Trophoblast cell (in vitro differentiated cells and primary cell): ENCODE measurements at regions not wholly inside any gene's neighbourhood (a gene's known extent, or its start where the extent isn't known, plus 50 kb on each side); places are given as distances from the start of the nearest gene placed in this dataset.

ENCODE experiments used
- DNase-seq, 2 donors: peaks; one replicate each; pipeline ENCODE4 v3.0.0-alpha.2; 2016
- H2AFZ ChIP-seq: 2 replicates; pipeline ENCODE4 v1.6.1; 2013; ENCODE audit warnings: low read length, moderate library complexity, mild to moderate bottlenecking; ENCODE audit not compliant: insufficient read depth, poor library complexity
- H2AK5ac ChIP-seq: 2 replicates; pipeline ENCODE4 v1.6.1; 2013; ENCODE audit warnings: mild to moderate bottlenecking, low read length
- H2BK120ac ChIP-seq: 2 replicates; pipeline ENCODE4 v1.6.1; 2013; ENCODE audit warnings: low read length, mild to moderate bottlenecking, moderate library complexity; ENCODE audit not compliant: insufficient read depth, poor library complexity
- H2BK12ac ChIP-seq: 2 replicates; pipeline ENCODE4 v1.6.1; 2013; ENCODE audit warnings: mild to moderate bottlenecking, low read length, moderate library complexity
- H2BK5ac ChIP-seq: 2 replicates; pipeline ENCODE4 v1.6.1; 2013; ENCODE audit warnings: low read length, low read depth, moderate library complexity, mild to moderate bottlenecking; ENCODE audit not compliant: poor library complexity
- H3K14ac ChIP-seq: 2 replicates; pipeline ENCODE4 v1.6.1; 2013; ENCODE audit warnings: mild to moderate bottlenecking, low read length
- H3K18ac ChIP-seq: 2 replicates; pipeline ENCODE4 v1.6.1; 2013; ENCODE audit warnings: mild to moderate bottlenecking, low read length
- H3K23ac ChIP-seq: 2 replicates; pipeline ENCODE4 v1.6.1; 2013; ENCODE audit warnings: low read length
- H3K27ac ChIP-seq: 2 replicates; pipeline ENCODE4 v1.5.1; 2013; ENCODE audit warnings: low read depth, mild to moderate bottlenecking, inconsistent platforms, low read length, moderate library complexity
- H3K27me3 ChIP-seq: 2 replicates; pipeline ENCODE4 v1.6.1; 2013; ENCODE audit warnings: inconsistent platforms, mild to moderate bottlenecking, low read length, moderate library complexity; ENCODE audit not compliant: insufficient read depth
- H3K36me3 ChIP-seq, 2 experiments: 1 replicate in 1 of 2; 2 replicates in 1 of 2; pipeline ENCODE4 v1.6.1; 2013; ENCODE audit warnings: low read length in 2 of 2, mild to moderate bottlenecking in 2 of 2, moderate library complexity in 1 of 2; ENCODE audit not compliant: insufficient read depth in 2 of 2, control insufficient read depth in 1 of 2
- H3K4ac ChIP-seq: 2 replicates; pipeline ENCODE4 v1.6.1; 2013; ENCODE audit warnings: low read depth, mild to moderate bottlenecking, low read length, moderate library complexity
- H3K4me1 ChIP-seq, 2 experiments: 1 replicate in 1 of 2; 2 replicates in 1 of 2; pipeline ENCODE4 v1.6.1; 2013; ENCODE audit warnings: low read length in 2 of 2, mild to moderate bottlenecking in 2 of 2, moderate library complexity in 1 of 2; ENCODE audit not compliant: insufficient read depth in 2 of 2, control insufficient read depth in 1 of 2
- H3K4me2 ChIP-seq: 2 replicates; pipeline ENCODE4 v1.6.1; 2013; ENCODE audit warnings: inconsistent platforms, mild to moderate bottlenecking, low read length, moderate library complexity
- H3K4me3 ChIP-seq: 2 replicates; pipeline ENCODE4 v1.5.1; 2013; ENCODE audit warnings: mild to moderate bottlenecking, low read depth, low read length, inconsistent platforms
- H3K79me1 ChIP-seq: one replicate; pipeline ENCODE4 v1.6.1; 2013; ENCODE audit warnings: low read length
- H3K79me2 ChIP-seq: 2 replicates; pipeline ENCODE4 v1.6.1; 2013; ENCODE audit warnings: low read length, mild to moderate bottlenecking; ENCODE audit not compliant: control insufficient read depth, insufficient read depth, poor library complexity
- H3K9ac ChIP-seq: 2 replicates; pipeline ENCODE4 v1.6.1; 2013; ENCODE audit warnings: mild to moderate bottlenecking, low read length
- H3K9me3 ChIP-seq: 2 replicates; pipeline ENCODE4 v1.6.1; 2013; ENCODE audit warnings: low read depth, mild to moderate bottlenecking, control low read depth, inconsistent platforms, low read length; ENCODE audit not compliant: insufficient read depth
- H4K12ac ChIP-seq: 2 replicates; pipeline ENCODE4 v1.6.1; 2013; ENCODE audit warnings: low read depth, mild to moderate bottlenecking, low read length, moderate library complexity
- H4K8ac ChIP-seq: 2 replicates; pipeline ENCODE4 v1.6.1; 2013; ENCODE audit warnings: low read depth, mild to moderate bottlenecking, low read length, moderate library complexity
- H4K91ac ChIP-seq: one replicate; pipeline ENCODE4 v1.6.1; 2013; ENCODE audit warnings: low read depth, mild to moderate bottlenecking, low read length, moderate library complexity
- WGBS: extraction: QIAGEN DNeasy Blood & Tissue Kit; methylation state at CpG from one replicate; pipeline ENCODE4 v1.1.7; 2013; ENCODE audit warnings: missing lambda C conversion rate; ENCODE audit not compliant: insufficient read length, insufficient coverage; ENCODE audit errors: extremely low coverage; 5-methylcytosine and 5-hydroxymethylcytosine counted together

GRCh38 chr2:12605936-12606335 lies 110.8 kb upstream of the TRIB2 start:
- Histone ChIP-seq H2BK12ac (no peak overlapping the region), H3K4me3 (no peak overlapping the region)
- no CpG with 5 or more reads among the region's 2 CpGs for WGBS

GRCh38 chr2:12606472-12607000 lies 110.2 kb upstream of the TRIB2 start:
- H3K27me3 ChIP-seq, result no peaks in the 10 kb centered on the region
- no peak overlapping the region for H3K14ac ChIP-seq
- H3K4me2 ChIP-seq, result no peak overlapping the region
- no peak overlapping the region for H2BK5ac ChIP-seq
- H4K91ac ChIP-seq, result no peak overlapping the region
- H3K79me1 ChIP-seq, result no peaks in the 10 kb centered on the region
- no peaks in the 10 kb centered on the region for H3K9me3 ChIP-seq
- no peak for DNase-seq
- H3K18ac ChIP-seq, result no peak overlapping the region
- no peak overlapping the region for H3K4me3 ChIP-seq
- no peak overlapping the region for H4K12ac ChIP-seq
- no peak overlapping the region for H3K27ac ChIP-seq
- H3K9ac ChIP-seq, result no peak overlapping the region
- no peak overlapping the region for H2BK12ac ChIP-seq
- no peaks in the 10 kb centered on the region for H3K4me1 ChIP-seq
- H3K4ac ChIP-seq, result no peak overlapping the region
- no peaks in the 10 kb centered on the region for H3K79me2 ChIP-seq
- no peaks in the 10 kb centered on the region for H3K36me3 ChIP-seq
- no peak overlapping the region for H2BK120ac ChIP-seq
- no peak overlapping the region for H4K8ac ChIP-seq
- WGBS, result no CpG with 5 or more reads among the region's 5 CpGs
- no peak overlapping the region for H3K23ac ChIP-seq
- H2AFZ ChIP-seq, result no peak overlapping the region
- H2AK5ac ChIP-seq, result no peak overlapping the region

More at GRCh38 chr2:12605936-12606335, 110.8 kb upstream of the TRIB2 start:
- Histone ChIP-seq H3K9me3 (no peaks in the 10 kb centered on the region), H2BK5ac (no peak overlapping the region), H3K18ac (no peak overlapping the region), H2AK5ac (no peak overlapping the region), H3K79me2 (no peaks in the 10 kb centered on the region), H3K9ac (no peak overlapping the region), H3K27me3 (no peaks in the 10 kb centered on the region), H4K8ac (no peak overlapping the region), H3K14ac (no peak overlapping the region), H3K4me2 (no peak overlapping the region), H3K27ac (no peak overlapping the region), H3K4ac (no peak overlapping the region), H2AFZ (no peak overlapping the region), H3K79me1 (no peaks in the 10 kb centered on the region), H4K91ac (no peak overlapping the region), H3K23ac (no peak overlapping the region), H2BK120ac (no peak overlapping the region), H3K4me1 (no peaks in the 10 kb centered on the region), H3K36me3 (no peaks in the 10 kb centered on the region), H4K12ac (no peak overlapping the region)
- DNase-seq, result no peak

GRCh38 chr2:12607971-12608370 lies 108.8 kb upstream of the TRIB2 start:
- Histone ChIP-seq H3K27ac (no peak overlapping the region), H2AK5ac (no peak overlapping the region), H2AFZ (no peak overlapping the region), H3K79me2 (no peaks in the 10 kb centered on the region), H3K9me3 (no peaks in the 10 kb centered on the region), H3K4ac (no peak overlapping the region), H3K27me3 (no peaks in the 10 kb centered on the region), H3K36me3 (no peaks in the 10 kb centered on the region), H4K91ac (no peak overlapping the region), H3K4me1 (no peaks in the 10 kb centered on the region), H3K4me2 (no peak overlapping the region), H3K23ac (no peak overlapping the region), H3K14ac (no peak overlapping the region), H3K79me1 (no peaks in the 10 kb centered on the region), H3K4me3 (no peak overlapping the region), H4K12ac (no peak overlapping the region), H2BK120ac (no peak overlapping the region), H2BK5ac (no peak overlapping the region), H2BK12ac (no peak overlapping the region), H3K18ac (no peak overlapping the region), H3K9ac (no peak overlapping the region), H4K8ac (no peak overlapping the region)
- no CpG with 5 or more reads among the region's 3 CpGs for WGBS
- no peak for DNase-seq

- Histone ChIP-seq H3K9me3 (no peaks in the 10 kb centered on the region), H3K79me2 (no peaks in the 10 kb centered on the region), H3K9ac (no peak overlapping the region), H4K12ac (no peak overlapping the region), H4K91ac (no peak overlapping the region), H3K4ac (no peak overlapping the region), H2BK120ac (no peak overlapping the region), H3K23ac (no peak overlapping the region), H2AK5ac (no peak overlapping the region), H3K27me3 (no peaks in the 10 kb centered on the region), H3K79me1 (no peaks in the 10 kb centered on the region), H3K27ac (no peak overlapping the region), H3K4me1 (peaks cover 2 to 6% of the 10 kb centered on the region in 2 experiments), H3K4me3 (no peak overlapping the region), H3K14ac (no peak overlapping the region), H3K18ac (no peak overlapping the region), H2BK5ac (no peak overlapping the region), H4K8ac (no peak overlapping the region), H3K4me2 (no peak overlapping the region), H2AFZ (no peak overlapping the region), H3K36me3 (no peaks in the 10 kb centered on the region), H2BK12ac (no peak overlapping the region)
- no peak for DNase-seq
Measured at GRCh38 chr2:12610314-12610713, 106.4 kb upstream of the TRIB2 start.
